HUES64 (cell line): ENCODE measurements at regions not wholly inside any gene's neighbourhood (a gene's known extent, or its start where the extent isn't known, plus 50 kb on each side); places are given as distances from the start of the nearest gene placed in this dataset.
"Not testable (repeated sequence)": the region's sequence is repeated elsewhere in the genome, so short reads cannot be mapped to it uniquely, and the experiment has no call there.

ENCODE experiments used
- H3K27ac ChIP-seq: 2 replicates; pipeline ENCODE4 v1.7.0; 2013; ENCODE audit warnings: low read depth, low read length, inconsistent platforms
- H3K27me3 ChIP-seq: 2 replicates; pipeline ENCODE4 v1.6.1; 2013; ENCODE audit warnings: mild to moderate bottlenecking, low read length; ENCODE audit not compliant: insufficient read depth
- H3K36me3 ChIP-seq: 2 replicates; pipeline ENCODE4 v1.6.1; 2013; ENCODE audit warnings: mild to moderate bottlenecking, low read length; ENCODE audit not compliant: insufficient read depth
- H3K4me1 ChIP-seq: 2 replicates; pipeline ENCODE4 v1.6.1; 2013; ENCODE audit warnings: mild to moderate bottlenecking, low read length, moderate library complexity; ENCODE audit not compliant: insufficient read depth
- H3K4me3 ChIP-seq: 2 replicates; pipeline ENCODE4 v1.5.1; 2013; ENCODE audit warnings: mild to moderate bottlenecking, low read length, moderate library complexity
- H3K9ac ChIP-seq: 2 replicates; pipeline ENCODE4 v1.6.1; 2013; ENCODE audit warnings: mild to moderate bottlenecking, low read depth, low read length
- H3K9me3 ChIP-seq: 2 replicates; pipeline ENCODE4 v1.6.1; 2013; ENCODE audit warnings: low read depth, low read length; ENCODE audit not compliant: insufficient read depth
- WGBS: fragments of 150-250, 120-280 bp; methylation state at CpG from one replicate; pipeline ENCODE4 v1.1.7; 2013; ENCODE audit warnings: missing lambda C conversion rate; 5-methylcytosine and 5-hydroxymethylcytosine counted together

GRCh38 chr2:131658769-131659131, 131.1 kb downstream of the CCDC74A start:
- no peaks in the 10 kb centered on the region for H3K27me3 ChIP-seq
- H3K27ac ChIP-seq, result no peak overlapping the region
- H3K36me3 ChIP-seq, result no peaks in the 10 kb centered on the region
- no peak overlapping the region for H3K9ac ChIP-seq
- no peak overlapping the region for H3K4me3 ChIP-seq
- WGBS, result 95% methylated on average over 16 of the region's 16 CpGs
- H3K4me1 ChIP-seq, result no peaks in the 10 kb centered on the region
- H3K9me3 ChIP-seq, result no peaks in the 10 kb centered on the region

- no peak overlapping the region for H3K9ac ChIP-seq
- H3K9me3 ChIP-seq, result no peaks in the 10 kb centered on the region
- 96% methylated on average over 8 of the region's 8 CpGs for WGBS
- no peaks in the 10 kb centered on the region for H3K36me3 ChIP-seq
- no peaks in the 10 kb centered on the region for H3K27me3 ChIP-seq
- no peak overlapping the region for H3K4me3 ChIP-seq
- no peak overlapping the region for H3K27ac ChIP-seq
- no peaks in the 10 kb centered on the region for H3K4me1 ChIP-seq
Observed at GRCh38 chr2:131659168-131659572, 131.5 kb downstream of the CCDC74A start.

GRCh38 chr2:131661101-131661782, 133.6 kb downstream of the CCDC74A start:
- not testable (repeated sequence) for H3K9ac ChIP-seq, H3K4me3 ChIP-seq, H3K27me3 ChIP-seq, H3K9me3 ChIP-seq, H3K4me1 ChIP-seq, H3K27ac ChIP-seq, H3K36me3 ChIP-seq
- WGBS, result 63% methylated on average over 6 of the region's 8 CpGs

GRCh38 chr2:131661884-131662535, 134.3 kb downstream of the CCDC74A start:
- not testable (repeated sequence) for H3K9me3 ChIP-seq, H3K4me3 ChIP-seq, H3K27ac ChIP-seq, H3K4me1 ChIP-seq, H3K9ac ChIP-seq, H3K36me3 ChIP-seq, H3K27me3 ChIP-seq
- 90% methylated on average over 5 of the region's 5 CpGs for WGBS

GRCh38 chr2:131663501-131663900, 135.8 kb downstream of the CCDC74A start:
- not testable (repeated sequence) for H3K36me3 ChIP-seq, H3K4me1 ChIP-seq, H3K9me3 ChIP-seq, H3K27ac ChIP-seq, H3K27me3 ChIP-seq, H3K4me3 ChIP-seq, H3K9ac ChIP-seq
- WGBS, result 85% methylated on average over 4 of the region's 5 CpGs

- H3K27ac ChIP-seq, H3K4me3 ChIP-seq, H3K9me3 ChIP-seq, H3K27me3 ChIP-seq, H3K9ac ChIP-seq, H3K36me3 ChIP-seq, H3K4me1 ChIP-seq: not testable (repeated sequence)
- 89% methylated on average over 3 of the region's 3 CpGs for WGBS
Observed at GRCh38 chr2:131665716-131666115, 138.0 kb downstream of the CCDC74A start.

GRCh38 chr2:131668794-131669540, 141.3 kb downstream of the CCDC74A start:
- not testable (repeated sequence) for H3K9ac ChIP-seq, H3K27ac ChIP-seq, H3K36me3 ChIP-seq, H3K4me3 ChIP-seq, H3K9me3 ChIP-seq, H3K4me1 ChIP-seq
- WGBS, result 87% methylated on average over 5 of the region's 5 CpGs
- peaks cover 23% of the 10 kb centered on the region for H3K27me3 ChIP-seq

- H3K4me1 ChIP-seq, H3K9me3 ChIP-seq, H3K36me3 ChIP-seq, H3K9ac ChIP-seq, H3K27ac ChIP-seq: not testable (repeated sequence)
- Histone ChIP-seq H3K27me3 (peaks cover 41% of the 10 kb centered on the region), H3K4me3 (peak overlapping the region; percentile 48)
- WGBS, result 79% methylated on average over 28 of the region's 28 CpGs
Observed at GRCh38 chr2:131671841-131672470, 144.3 kb downstream of the CCDC74A start.

- 19% methylated on average over 38 of the region's 38 CpGs for WGBS
- not testable (repeated sequence) for H3K27ac ChIP-seq, H3K4me1 ChIP-seq, H3K9me3 ChIP-seq, H3K36me3 ChIP-seq, H3K9ac ChIP-seq
- H3K27me3 ChIP-seq, result peaks cover 41% of the 10 kb centered on the region
- peak overlapping the region; percentile 56 for H3K4me3 ChIP-seq
Observed at GRCh38 chr2:131672471-131673399, 145.0 kb downstream of the CCDC74A start.

- H3K36me3 ChIP-seq, result no peaks in the 10 kb centered on the region
- H3K27ac ChIP-seq, result no peak overlapping the region
- peaks cover 41% of the 10 kb centered on the region for H3K27me3 ChIP-seq
- 4% methylated on average over 48 of the region's 48 CpGs for WGBS
- H3K9ac ChIP-seq, result no peak overlapping the region
- H3K9me3 ChIP-seq, result no peaks in the 10 kb centered on the region
- peak overlapping the region; percentile 56 for H3K4me3 ChIP-seq
- no peaks in the 10 kb centered on the region for H3K4me1 ChIP-seq
Observed at GRCh38 chr2:131673400-131674173, 145.9 kb downstream of the CCDC74A start.
